ENCODE measurements at regions not wholly inside any gene's neighbourhood (a gene's known extent, or its start where the extent isn't known, plus 50 kb on each side); places are given as distances from the start of the nearest gene placed in this dataset.

- H3K27ac ChIP-seq (ENCODE audit: insufficient read depth, low read depth, low read length), result no peak overlapping the region
- ChIA-PET CTCF (interaction anchor here (0.9 kb wide), 1 partner anchor 11 kb away, joined by 3 read pairs; no protein-coding TSS in a partner anchor), POLR2A (no interaction called here)
- DNase-seq (ENCODE audit: low read depth, low spot score), result no peak
- no peaks in the 10 kb centered on the region for H3K9me3 ChIP-seq (replicated peaks; ENCODE audit: control insufficient read depth, insufficient read depth, low read length)
- H3K27me3 ChIP-seq (ENCODE audit: control insufficient read depth in 2 of 2, insufficient read depth in 2 of 2, low read length in 2 of 2), result no peaks in the 10 kb centered on the region
- H3K4me3 ChIP-seq (replicated peaks in 1 of 3; ENCODE audit: insufficient read depth in 1 of 3, low read depth in 1 of 3, low read length in 3 of 3), result no peak overlapping the region
- H3K9ac ChIP-seq (replicated peaks; ENCODE audit: extremely low read depth, insufficient read depth, low read length), result no peak overlapping the region
- no peaks in the 10 kb centered on the region for H4K20me1 ChIP-seq (replicated peaks; ENCODE audit: control insufficient read depth, extremely low read depth, insufficient read depth, low read length)
- H3K9me1 ChIP-seq (replicated peaks; ENCODE audit: control insufficient read depth, extremely low read depth, insufficient read depth, low read length), result no peaks in the 10 kb centered on the region
- dilution Hi-C loops (cut with MboI; ENCODE audit: extremely low pct_ligation_motif_present, low sequenced_read_pairs), result no loop called here
- no peaks in the 10 kb centered on the region for H3K79me2 ChIP-seq (ENCODE audit: control insufficient read depth, insufficient read depth, low read length)
- TF ChIP-seq MYC (IDR thresholded peaks at IDR 0.05; ENCODE audit: low read depth, low read length) (no peak), POLR2AphosphoS5 (IDR thresholded peaks at IDR 0.05; ENCODE audit: insufficient read depth, low read depth, low read length) (no peak), CTCF (IDR thresholded peaks at IDR 0.05; ENCODE audit: extremely low read depth in 1 of 2, insufficient read depth in 1 of 2, low read depth in 1 of 2, low read length in 2 of 2) (no peak), FOS (IDR thresholded peaks at IDR 0.05; ENCODE audit: borderline replicate concordance, insufficient read depth, low read length) (no peak), POLR2A (IDR thresholded peaks at IDR 0.05; ENCODE audit: low read depth, low read length) (no peak), EZH2 (IDR thresholded peaks at IDR 0.05; ENCODE audit: borderline replicate concordance, low read depth, low read length, severe bottlenecking) (no peak), JUN (IDR thresholded peaks at IDR 0.05; ENCODE audit: borderline replicate concordance, insufficient read depth, insufficient read length, low read depth) (no peak), MAX (IDR thresholded peaks at IDR 0.05; ENCODE audit: insufficient read depth, insufficient read length) (no peak), GATA2 (IDR thresholded peaks at IDR 0.05; ENCODE audit: insufficient read depth, insufficient read length, low read depth, low read length) (no peak)
- no peaks in the 10 kb centered on the region for H3K4me1 ChIP-seq (ENCODE audit: control insufficient read depth, extremely low read depth, insufficient read depth, low read length)
- no peak overlapping the region for H2AFZ ChIP-seq (ENCODE audit: low read depth, low read length)
- intact Hi-C loops (cut with micrococcal nuclease), result no loop called here
- BruUV-seq (replicated peaks), result no TSS peak
- H3K36me3 ChIP-seq (ENCODE audit: control insufficient read depth in 2 of 2, extremely low read depth in 1 of 2, insufficient read depth in 2 of 2, low read length in 2 of 2), result no peaks in the 10 kb centered on the region
- no peak for FAIRE-seq
- H3K4me2 ChIP-seq (ENCODE audit: insufficient read depth, low read length), result no peak overlapping the region
Measured at GRCh38 chr2:18496516-18496915, 63.9 kb downstream of the RDH14 start.

Measured in endothelial cell of umbilical vein (primary cell).